ENCODE measurements at regions not wholly inside any gene's neighbourhood (a gene's known extent, or its start where the extent isn't known, plus 50 kb on each side); places are given as distances from the start of the nearest gene placed in this dataset.

GRCh38 chr9:105884416-105884815, 190.1 kb downstream of the TMEM38B start:
- H4K5ac ChIP-seq (ENCODE audit: insufficient read length, low read depth, low read length) = no peak overlapping the region
- no peak overlapping the region for H3K14ac ChIP-seq (ENCODE audit: insufficient read length)
- no peak overlapping the region for H3K4me3 ChIP-seq (ENCODE audit: extremely low read depth in 1 of 4, insufficient read depth in 2 of 4, low read depth in 3 of 4, low read length in 4 of 4)
- H2AFZ ChIP-seq (ENCODE audit: low read length) = no peak overlapping the region
- no peak overlapping the region for H2BK20ac ChIP-seq (ENCODE audit: low read length)
- CTCF ChIA-PET (ENCODE audit: partially characterized antibody) = interaction anchor here (1.0 to 10.0 kb wide), 8 partner anchors 10 to 400 kb away, joined by 3 to 129 read pairs (median 4); no protein-coding TSS in a partner anchor
- no peak overlapping the region for H2BK5ac ChIP-seq (ENCODE audit: low read depth, low read length)
- no peak overlapping the region for H3K27ac ChIP-seq (ENCODE audit: low read depth, low read length)
- no peak for FAIRE-seq
- no peak overlapping the region for H2AK5ac ChIP-seq (ENCODE audit: low read depth, low read length)
- H3K4me1 ChIP-seq (replicated peaks in 1 of 4; ENCODE audit: control insufficient read depth in 3 of 4, insufficient read depth in 4 of 4, low read length in 3 of 4) = no peaks in the 10 kb centered on the region
- H3K27me3 ChIP-seq (replicated peaks in 1 of 4; ENCODE audit: control insufficient read depth in 3 of 4, extremely low read depth in 1 of 4, insufficient read depth in 3 of 4, low read length in 3 of 4) = no peaks in the 10 kb centered on the region
- H3K4me2 ChIP-seq (ENCODE audit: insufficient read depth in 1 of 2, low read depth in 2 of 2, low read length in 2 of 2) = no peak overlapping the region
- no peak overlapping the region for H3K4ac ChIP-seq (replicated peaks; ENCODE audit: insufficient read length, low read depth, low read length)
- no peaks in the 10 kb centered on the region for H4K20me1 ChIP-seq (replicated peaks in 1 of 2; ENCODE audit: control insufficient read depth in 1 of 2, insufficient read depth in 2 of 2, low read length in 2 of 2)
- H3K79me2 ChIP-seq (ENCODE audit: control insufficient read depth in 1 of 2, insufficient read depth in 2 of 2, low read length in 2 of 2) = no peaks in the 10 kb centered on the region
- no peak for DNase-seq (ENCODE audit: low read depth in 1 of 2, low spot score in 2 of 2)
- H3K79me1 ChIP-seq (ENCODE audit: low read depth, low read length) = no peaks in the 10 kb centered on the region
- no peak overlapping the region for H2BK120ac ChIP-seq (replicated peaks; ENCODE audit: low read depth, low read length)
- no peak overlapping the region for H3K23ac ChIP-seq (ENCODE audit: insufficient read length)
- H3K23me2 ChIP-seq (ENCODE audit: low read depth, low read length) = no peaks in the 10 kb centered on the region
- H4K91ac ChIP-seq (replicated peaks; ENCODE audit: insufficient read length, low read length) = no peak overlapping the region
- no peak overlapping the region for H3K18ac ChIP-seq (ENCODE audit: extremely low read depth, low read length)
- H3K36me3 ChIP-seq (ENCODE audit: control insufficient read depth in 2 of 4, insufficient read depth in 4 of 4, low read length in 3 of 4) = no peaks in the 10 kb centered on the region
- WGBS, 2 experiments (ENCODE audit: extremely low coverage in 1 of 2, insufficient coverage in 1 of 2, insufficient read length in 1 of 2, insufficient replicate concordance in 2 of 2, low coverage in 1 of 2, low lambda C conversion rate in 2 of 2, missing lambda C conversion rate in 1 of 2) = 87% methylated on average over 3 of the region's 3 CpGs; no CpG with 5 or more reads in 1 of the 2 experiments
- no peak overlapping the region for H2BK12ac ChIP-seq (ENCODE audit: low read depth, low read length)
- no peak overlapping the region for H2BK15ac ChIP-seq (ENCODE audit: low read length)
- no peak overlapping the region for H4K8ac ChIP-seq (ENCODE audit: extremely low read depth, insufficient read depth, low read length)
- no peak overlapping the region for H3K56ac ChIP-seq (replicated peaks; ENCODE audit: insufficient read length, low read depth, low read length)
- no peaks in the 10 kb centered on the region for H3K9me3 ChIP-seq (ENCODE audit: insufficient read depth in 2 of 2, low read depth in 1 of 2, low read length in 1 of 2)
- no peak overlapping the region for H3K9ac ChIP-seq (replicated peaks in 1 of 4; ENCODE audit: extremely low read depth in 1 of 4, low read depth in 3 of 4, low read length in 3 of 4)
- POLR2A ChIA-PET (ENCODE audit: partially characterized antibody) = no interaction called here
- TF ChIP-seq CBX5 (IDR thresholded peaks at IDR 0.05; ENCODE audit: low read depth, low read length) (no peak), CEBPB (IDR thresholded peaks at IDR 0.05; ENCODE audit: low read depth, low read length) (no peak), SP2 (IDR thresholded peaks at IDR 0.05; ENCODE audit: low read length) (no peak), JUND (IDR thresholded peaks at IDR 0.05; ENCODE audit: low read length) (no peak), BACH1 (IDR thresholded peaks at IDR 0.05; ENCODE audit: low read length) (no peak), SIRT6 (IDR thresholded peaks at IDR 0.05; ENCODE audit: low read length) (no peak), TEAD4 (IDR thresholded peaks at IDR 0.05; ENCODE audit: low read depth, low read length) (no peak), KDM5A (IDR thresholded peaks at IDR 0.05; ENCODE audit: low read length) (no peak)

Data from H1 (cell line).